ENCODE measurements at regions not wholly inside any gene's neighbourhood (a gene's known extent, or its start where the extent isn't known, plus 50 kb on each side); places are given as distances from the start of the nearest gene placed in this dataset.

DNA sequence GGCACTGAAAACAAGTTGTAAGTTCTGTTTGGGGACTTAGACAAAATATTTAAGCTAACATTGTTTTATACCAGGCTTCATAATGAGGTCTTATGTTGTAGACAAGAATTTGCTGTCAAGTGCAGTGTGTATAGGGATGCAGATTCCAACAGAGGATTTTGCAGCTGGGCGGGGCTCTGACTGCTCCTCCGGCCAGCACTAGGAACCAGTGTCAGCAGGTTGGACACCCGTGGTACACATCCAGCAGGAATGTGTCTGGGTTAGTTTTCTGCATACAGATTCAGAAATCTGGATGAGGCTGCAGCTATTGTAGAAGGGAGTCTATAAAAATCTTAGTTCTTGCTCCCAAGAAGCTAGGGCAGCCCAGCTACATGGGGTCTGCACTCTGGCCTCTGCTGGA is 194.3 kb upstream of the RBM19 start:
- no peak for TF ChIP-seq EZH2 (IDR thresholded peaks at IDR 0.05; ENCODE audit: low read length, unreplicated experiment)
- TF ChIP-seq, protein P1, sequence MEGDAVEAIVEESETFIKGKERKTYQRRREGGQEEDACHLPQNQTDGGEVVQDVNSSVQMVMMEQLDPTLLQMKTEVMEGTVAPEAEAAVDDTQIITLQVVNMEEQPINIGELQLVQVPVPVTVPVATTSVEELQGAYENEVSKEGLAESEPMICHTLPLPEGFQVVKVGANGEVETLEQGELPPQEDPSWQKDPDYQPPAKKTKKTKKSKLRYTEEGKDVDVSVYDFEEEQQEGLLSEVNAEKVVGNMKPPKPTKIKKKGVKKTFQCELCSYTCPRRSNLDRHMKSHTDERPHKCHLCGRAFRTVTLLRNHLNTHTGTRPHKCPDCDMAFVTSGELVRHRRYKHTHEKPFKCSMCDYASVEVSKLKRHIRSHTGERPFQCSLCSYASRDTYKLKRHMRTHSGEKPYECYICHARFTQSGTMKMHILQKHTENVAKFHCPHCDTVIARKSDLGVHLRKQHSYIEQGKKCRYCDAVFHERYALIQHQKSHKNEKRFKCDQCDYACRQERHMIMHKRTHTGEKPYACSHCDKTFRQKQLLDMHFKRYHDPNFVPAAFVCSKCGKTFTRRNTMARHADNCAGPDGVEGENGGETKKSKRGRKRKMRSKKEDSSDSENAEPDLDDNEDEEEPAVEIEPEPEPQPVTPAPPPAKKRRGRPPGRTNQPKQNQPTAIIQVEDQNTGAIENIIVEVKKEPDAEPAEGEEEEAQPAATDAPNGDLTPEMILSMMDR (conservative IDR thresholded peaks at IDR 0.05; ENCODE audit: low read depth, low read length): no peak
